Ovary (tissue), 7 donors: ENCODE measurements at regions not wholly inside any gene's neighbourhood (a gene's known extent, or its start where the extent isn't known, plus 50 kb on each side); places are given as distances from the start of the nearest gene placed in this dataset.
"Not testable (repeated sequence)": the region's sequence is repeated elsewhere in the genome, so short reads cannot be mapped to it uniquely, and the experiment has no call there.

ENCODE experiments used
- DNase-seq, 5 donors: peaks; one replicate each; pipeline ENCODE4 v3.0.0-alpha.2; 2019 to 2020
- H3K27ac ChIP-seq, 2 donors: fragments of 200-600 bp; one replicate each; pipeline versions ENCODE4 v1.5.1 to v1.8.0; 2019 to 2022
- H3K27me3 ChIP-seq: fragments of 200-600 bp; one replicate; pipeline ENCODE4 v1.8.0; 2022
- H3K36me3 ChIP-seq: fragments of 200-600 bp; sonication (generic); one replicate; pipeline ENCODE4 v1.5.1; 2019
- H3K4me1 ChIP-seq: one replicate; pipeline ENCODE4 v1.8.1; 2013; ENCODE audit warnings: mild to moderate bottlenecking, moderate library complexity; ENCODE audit not compliant: insufficient read depth
- H3K4me3 ChIP-seq: fragments of 200-600 bp; sonication (generic); one replicate; pipeline ENCODE4 v1.5.1; 2017
- H3K9me3 ChIP-seq, 2 donors: fragments of 200-600 bp in 1 of 2; sonication (generic) in 1 of 2; one replicate each; pipeline versions ENCODE4 v1.5.1 to v1.8.1; 2013 to 2019; ENCODE audit warnings: mild to moderate bottlenecking in 1 of 2, moderate library complexity in 1 of 2
- CTCF ChIP-seq, 3 donors: fragments of 450-650 bp in 2 of 3; fragments of 200-600 bp in 1 of 3; IDR thresholded peaks; one replicate each; pipeline versions ENCODE4 v1.5.1 to v1.8.0; 2016 to 2022; ENCODE audit warnings: antibody characterized with exemption in 3 of 3, mild to moderate bottlenecking in 1 of 3
- EP300 ChIP-seq: sonication (generic); formaldehyde crosslinking; IDR thresholded peaks from one replicate; pipeline ENCODE4 v1.6.1; 2017; ENCODE audit warnings: antibody characterized with exemption
- POLR2A ChIP-seq: fragments of 450-650 bp; IDR thresholded peaks from one replicate; pipeline ENCODE4 v1.6.1; 2017; ENCODE audit warnings: antibody characterized with exemption, mild to moderate bottlenecking, moderate library complexity
- WGBS, 3 donors: extraction: QIAGEN DNeasy Blood & Tissue Kit in 1 of 3; methylation state at CpG; one replicate each; pipeline versions ENCODE4 v1.1.5 to v1.1.7; 2013 to 2017; 5-methylcytosine and 5-hydroxymethylcytosine counted together
- intact Hi-C, 4 donors: fragments of 100-400 bp; cut with DNase I; formaldehyde crosslinking; loops; one replicate each; pipeline versions ENCODE4 v1.11.0 to v1.15.1; 2022 to 2023
- donor health status: DM: no; HTN: no; CAD: no; lungs with moderate emphysema.
- donor health status: DM: no; HTN: no; CAD: no.
- donor health status: Bipolar disorder and iron deficiency.
- donor health status: DM: no; HTN: no; CAD: no.
- donor health status: DM: yes; HTN: yes; CAD: no.

DNA sequence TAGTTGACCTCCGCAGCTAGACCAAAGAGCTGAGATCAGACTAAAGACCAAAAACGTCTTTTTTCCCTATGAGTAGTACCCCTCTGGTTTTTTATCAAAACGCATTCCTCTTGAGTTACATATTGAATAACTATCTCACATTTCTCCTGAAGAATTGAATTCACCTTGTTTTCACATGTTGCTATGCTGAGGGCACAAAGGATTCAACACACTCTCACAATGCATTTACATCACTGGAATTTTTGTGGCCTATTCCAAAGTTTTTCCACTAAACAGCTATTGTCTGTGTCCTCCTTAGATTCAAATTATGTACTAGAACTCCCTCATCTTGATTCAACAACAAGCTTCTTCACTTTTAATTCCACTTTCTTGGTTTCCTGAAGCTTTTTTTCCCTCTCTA, 112.5 kb downstream of the RSL24D1 start:
- Histone ChIP-seq H3K4me3 (no peak overlapping the region), H3K27ac (no peak overlapping the region), H3K27me3 (no peaks in the 10 kb centered on the region), H3K9me3 (no peaks in the 10 kb centered on the region), H3K36me3 (no peaks in the 10 kb centered on the region), H3K4me1 (no peaks in the 10 kb centered on the region)
- intact Hi-C loops, result no loop called here
- no peak for TF ChIP-seq EP300
- TF ChIP-seq CTCF (IDR thresholded peaks at IDR 0.05), result no peak
- TF ChIP-seq POLR2A, result no peak
- 50 to 66% (median 63%) methylated on average over 3 of the region's 3 CpGs for WGBS, 3 donors
- DNase-seq, result no peak

DNA sequence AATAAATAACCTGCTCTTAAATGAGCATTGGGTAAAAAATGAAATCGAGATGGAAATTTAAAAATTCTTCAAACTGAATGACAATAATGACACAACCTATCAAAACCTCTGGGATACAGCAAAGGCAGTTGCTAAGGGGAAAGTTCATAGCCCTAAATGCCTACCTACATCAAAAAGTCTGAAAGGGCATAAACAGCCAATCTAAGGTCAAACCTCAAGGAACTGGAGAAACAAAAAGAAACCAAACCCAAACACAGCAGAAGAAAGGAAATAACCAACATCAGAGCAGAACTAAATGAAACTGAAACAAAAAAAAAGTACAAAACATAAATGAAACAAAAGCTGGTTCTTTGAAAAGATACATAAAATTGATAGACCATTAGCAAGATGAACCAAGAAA, 119.7 kb downstream of the RSL24D1 start:
- H3K36me3 ChIP-seq, H3K27me3 ChIP-seq, H3K4me3 ChIP-seq, H3K27ac ChIP-seq, intact Hi-C loops, DNase-seq, H3K9me3 ChIP-seq, H3K4me1 ChIP-seq: not testable (repeated sequence)
- WGBS, 3 donors, result 89 to 96% (median 93%) methylated on average over 1 of the region's 1 CpG

DNA sequence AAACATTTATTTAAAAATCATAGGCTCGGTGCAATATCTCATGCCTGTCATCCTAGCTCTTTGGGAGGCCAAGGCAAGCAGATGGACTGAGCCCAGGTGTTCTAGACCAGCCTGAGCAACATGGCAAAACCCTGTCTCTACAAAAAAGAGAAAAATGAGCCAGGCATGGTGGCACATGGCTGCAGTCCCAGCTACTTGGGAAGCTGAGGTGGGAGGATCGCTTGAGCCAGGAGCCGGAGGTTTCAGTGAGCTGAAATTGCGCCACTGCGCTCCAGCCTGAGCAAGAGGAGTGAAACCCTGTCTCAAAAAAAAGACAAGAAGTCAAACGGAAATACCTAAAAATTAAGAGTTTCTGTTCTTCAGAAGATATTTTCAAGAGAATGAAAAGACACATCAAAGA, 122.3 kb downstream of the RSL24D1 start:
- no peak for DNase-seq
- no peaks in the 10 kb centered on the region for H3K9me3 ChIP-seq
- H3K27me3 ChIP-seq, result no peaks in the 10 kb centered on the region
- intact Hi-C loops, result no loop called here
- no peak overlapping the region for H3K27ac ChIP-seq
- no peaks in the 10 kb centered on the region for H3K36me3 ChIP-seq
- TF ChIP-seq POLR2A, result no peak
- TF ChIP-seq CTCF (IDR thresholded peaks at IDR 0.05), result no peak
- no peak for TF ChIP-seq EP300
- WGBS, 3 donors, result 79 to 88% (median 81%) methylated on average over 6 of the region's 6 CpGs
- no peak overlapping the region for H3K4me3 ChIP-seq
- H3K4me1 ChIP-seq, result no peaks in the 10 kb centered on the region

DNA sequence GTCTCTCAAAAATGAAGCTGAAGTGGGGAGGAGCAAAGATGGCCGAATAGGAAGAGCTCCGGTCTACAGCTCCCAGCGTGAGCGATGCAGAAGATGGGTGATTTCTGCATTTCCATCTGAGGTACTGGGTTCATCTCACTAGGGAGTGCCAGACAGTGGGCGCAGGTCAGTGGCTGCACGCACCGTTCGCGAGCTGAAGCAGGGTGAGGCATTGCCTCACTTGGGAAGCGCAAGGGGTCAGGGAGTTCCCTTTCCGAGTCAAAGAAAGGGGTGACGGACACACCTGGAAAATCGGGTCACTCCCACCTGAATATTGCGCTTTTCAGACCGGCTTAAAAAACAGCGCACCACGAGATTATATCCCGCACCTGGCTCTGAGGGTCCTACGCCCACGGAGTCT, 132.8 kb downstream of the RSL24D1 start:
- intact Hi-C loops, H3K4me1 ChIP-seq, H3K4me3 ChIP-seq, H3K27me3 ChIP-seq, H3K36me3 ChIP-seq, DNase-seq, H3K27ac ChIP-seq, H3K9me3 ChIP-seq: not testable (repeated sequence)
- 88 to 95% (median 93%) methylated on average over 20 of the region's 20 CpGs for WGBS, 3 donors

GRCh38 chr15:55060836-55061235, 135.9 kb downstream of the RSL24D1 start:
- Histone ChIP-seq H3K4me3 (no peak overlapping the region), H3K27ac (no peak overlapping the region), H3K36me3 (no peaks in the 10 kb centered on the region), H3K27me3 (no peaks in the 10 kb centered on the region), H3K4me1 (no peaks in the 10 kb centered on the region), H3K9me3 (no peaks in the 10 kb centered on the region)
- intact Hi-C loops, result no loop called here
- WGBS, 3 donors, result 79 to 86% (median 79%) methylated on average over 2 of the region's 2 CpGs
- no peak for TF ChIP-seq EP300
- TF ChIP-seq POLR2A, result no peak
- DNase-seq, result no peak

DNA sequence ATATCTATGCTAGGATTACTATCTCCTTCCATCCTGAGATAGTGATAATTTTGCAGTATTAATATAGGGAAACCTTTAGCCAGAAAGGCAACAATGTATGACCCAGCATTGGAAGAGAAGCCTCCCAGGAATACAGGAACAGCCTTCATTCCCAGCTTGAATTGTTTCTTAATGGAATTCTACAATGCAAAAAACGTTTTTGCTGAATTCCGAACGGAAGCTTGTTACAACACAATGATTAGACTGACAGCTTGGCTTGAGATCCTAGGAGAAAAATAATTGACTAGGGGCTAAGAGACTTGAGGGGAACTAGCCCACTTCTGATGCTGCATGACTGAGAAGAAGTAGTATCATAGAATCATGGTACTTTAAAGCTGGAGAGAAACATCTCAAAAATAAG, 140.2 kb downstream of the RSL24D1 start:
- Histone ChIP-seq H3K4me1 (no peaks in the 10 kb centered on the region), H3K27me3 (no peaks in the 10 kb centered on the region), H3K4me3 (no peak overlapping the region), H3K9me3 (no peaks in the 10 kb centered on the region), H3K27ac (no peak overlapping the region), H3K36me3 (no peaks in the 10 kb centered on the region)
- no peak for DNase-seq
- TF ChIP-seq EP300, result no peak
- no peak for TF ChIP-seq POLR2A
- TF ChIP-seq CTCF (IDR thresholded peaks at IDR 0.05), result no peak
- intact Hi-C loops, result no loop called here
- WGBS, 3 donors, result 58 to 60% (median 58%) methylated on average over 3 of the region's 3 CpGs
